ENCODE measurements at regions not wholly inside any gene's neighbourhood (a gene's known extent, or its start where the extent isn't known, plus 50 kb on each side); places are given as distances from the start of the nearest gene placed in this dataset.
"Not testable (repeated sequence)": the region's sequence is repeated elsewhere in the genome, so short reads cannot be mapped to it uniquely, and the experiment has no call there.

DNA sequence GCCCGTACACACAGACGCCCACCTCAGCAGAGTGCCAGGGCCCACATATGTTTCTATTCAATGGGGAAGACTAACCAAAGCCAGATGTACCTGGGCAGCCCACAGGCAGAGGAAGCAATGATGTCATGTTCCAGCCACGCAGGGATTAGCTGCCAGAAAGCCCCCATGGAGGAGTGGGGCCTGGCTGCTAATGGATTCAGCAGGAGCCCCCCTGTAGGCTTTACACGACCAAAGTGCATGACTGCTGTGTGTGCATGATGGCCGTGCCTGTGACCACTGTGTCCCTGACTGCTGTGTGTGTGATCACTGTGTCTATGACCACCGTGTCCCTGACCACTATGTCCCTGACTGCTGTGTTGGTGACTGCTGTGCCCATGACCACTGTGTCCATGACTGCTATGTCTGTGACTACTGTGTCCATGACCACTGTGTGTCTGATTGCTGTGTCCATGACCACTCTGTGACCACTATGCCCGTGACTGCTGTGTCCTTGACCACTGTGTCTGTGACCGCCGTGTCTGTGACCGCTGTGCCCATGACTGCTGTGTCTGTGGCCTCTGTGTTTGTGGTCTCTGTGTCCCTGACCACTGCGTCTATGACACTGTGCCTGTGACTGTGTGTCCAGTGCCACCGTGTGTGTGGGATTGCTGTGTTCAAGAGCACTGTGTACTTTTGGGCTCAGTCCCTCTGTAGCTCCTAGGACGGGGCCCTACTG is 409.3 kb downstream of the RPS24 start:
- DNase-seq: no peak

GRCh38 chr10:78443900-78444571 is 410.4 kb downstream of the RPS24 start:
- DNase-seq: no peak

GRCh38 chr10:78444741-78445140 is 411.1 kb downstream of the RPS24 start:
- DNase-seq: not testable (repeated sequence)

DNA sequence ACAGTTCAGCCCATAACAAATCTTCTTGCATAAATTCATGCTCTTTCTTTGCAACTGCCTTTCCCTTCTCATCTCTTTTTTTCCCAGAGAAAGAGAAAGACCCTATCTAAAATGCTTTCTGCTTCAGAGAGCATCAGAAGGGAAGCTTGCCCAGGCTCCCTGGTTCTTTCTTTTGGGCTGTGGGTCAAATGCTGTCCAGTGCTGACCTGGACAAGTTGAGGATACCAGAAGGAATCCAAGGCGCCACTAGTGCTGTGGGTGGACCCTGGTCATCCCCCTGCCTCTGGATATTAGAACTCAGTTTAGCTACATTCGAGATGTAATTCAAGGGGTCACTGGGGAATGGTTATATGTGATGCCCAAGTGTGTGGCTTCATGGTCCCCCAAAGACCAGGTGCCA is 411.6 kb downstream of the RPS24 start:
- no peak for DNase-seq

- no peak for DNase-seq
Observed at GRCh38 chr10:78448470-78448869, 414.8 kb downstream of the RPS24 start.

DNA sequence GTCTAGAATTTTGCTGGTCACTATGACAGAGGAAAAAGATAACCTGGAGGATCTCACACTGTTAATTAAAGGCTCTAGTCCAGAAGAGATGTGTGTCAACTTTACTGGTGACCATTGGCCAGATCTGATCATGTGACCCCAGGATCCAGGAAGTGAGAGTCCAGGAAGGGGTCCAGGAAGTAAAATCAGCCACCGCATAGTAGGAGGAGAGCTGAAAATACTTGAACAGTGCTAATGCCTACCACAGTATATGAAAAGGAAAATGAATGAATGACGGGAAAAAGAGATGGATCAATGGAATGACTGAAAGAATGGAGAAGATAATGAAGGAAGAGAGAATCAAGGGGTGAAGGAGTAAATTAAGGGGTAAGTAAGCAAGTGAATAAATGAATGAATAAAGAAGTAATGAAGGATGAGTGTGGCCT is 415.3 kb downstream of the RPS24 start:
- no peak for DNase-seq

DNA sequence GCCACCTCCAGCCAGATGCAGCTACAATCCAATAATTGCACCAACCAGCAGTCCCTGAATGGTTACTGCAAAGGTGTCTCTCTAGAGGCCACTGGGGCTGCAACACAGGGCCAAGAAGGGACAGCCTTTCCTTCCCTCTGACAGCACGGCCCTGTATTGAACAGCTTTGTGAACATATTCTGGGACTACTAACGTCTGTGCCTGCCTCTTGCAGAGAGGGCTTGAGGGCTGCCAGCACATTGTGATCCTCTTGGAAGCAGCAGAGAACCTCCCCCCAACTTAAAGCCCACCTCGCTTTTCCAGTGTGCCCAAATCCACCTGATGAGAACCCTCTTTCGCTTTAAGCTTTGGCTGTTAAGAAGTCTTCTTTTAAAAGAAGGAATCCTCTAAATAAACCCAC is 415.9 kb downstream of the RPS24 start:
- DNase-seq: no peak

- DNase-seq: no peak
Observed at GRCh38 chr10:78450239-78450638, 416.6 kb downstream of the RPS24 start.

DNA sequence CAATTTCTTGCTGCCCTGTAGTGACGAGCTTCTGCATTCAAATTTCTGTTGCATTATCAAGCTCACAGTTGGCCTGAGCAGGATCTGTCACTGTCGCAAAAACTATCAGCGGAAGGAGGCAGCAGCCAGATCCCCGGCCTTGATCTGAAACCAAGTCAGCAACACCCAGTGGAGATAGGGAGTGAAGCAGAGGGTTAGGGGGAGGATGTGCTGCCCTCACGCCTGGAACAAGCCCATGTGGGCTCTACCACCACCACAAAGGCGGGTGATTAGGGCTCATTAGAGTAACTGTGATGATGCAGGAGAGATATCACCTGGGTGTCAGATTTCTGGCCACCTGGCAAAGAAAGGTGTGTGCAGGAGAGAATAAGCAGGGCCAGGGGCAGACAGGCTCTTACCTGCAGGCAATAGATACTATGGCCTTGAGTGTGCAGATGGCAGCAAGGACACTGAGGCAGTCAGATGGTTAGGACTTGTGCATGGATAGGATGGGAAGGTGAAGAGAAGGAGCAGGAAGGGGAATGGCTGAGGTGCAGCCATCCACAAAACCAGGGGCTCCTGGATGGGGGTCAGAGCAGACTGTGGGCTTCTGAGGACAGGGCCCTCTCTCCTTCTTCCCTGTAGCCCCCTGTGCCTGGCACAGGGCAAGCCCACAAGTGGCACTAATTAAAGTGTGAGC is 417.3 kb downstream of the RPS24 start:
- DNase-seq: no peak

DNA sequence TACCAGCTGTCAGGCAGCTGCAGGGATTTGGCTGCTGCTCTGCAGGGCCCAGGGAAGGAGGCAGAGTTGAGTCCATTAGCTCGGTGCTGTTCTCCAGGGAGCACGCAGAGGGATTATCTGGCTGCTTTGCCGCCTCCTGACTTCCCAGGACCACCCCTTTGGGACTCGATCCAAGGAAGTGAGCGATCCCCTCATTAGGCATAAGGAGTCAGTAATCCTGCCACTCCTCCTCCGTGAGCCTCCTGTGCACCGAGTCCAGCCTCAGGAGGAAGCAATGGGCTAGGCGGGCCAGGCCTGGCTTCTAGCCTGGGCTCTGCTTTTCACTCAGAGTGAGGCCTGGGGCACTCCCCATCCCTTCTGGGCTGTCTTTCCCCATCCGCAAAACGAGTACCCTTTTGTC is 417.9 kb downstream of the RPS24 start:
- peak; percentile 56 for DNase-seq

DNA sequence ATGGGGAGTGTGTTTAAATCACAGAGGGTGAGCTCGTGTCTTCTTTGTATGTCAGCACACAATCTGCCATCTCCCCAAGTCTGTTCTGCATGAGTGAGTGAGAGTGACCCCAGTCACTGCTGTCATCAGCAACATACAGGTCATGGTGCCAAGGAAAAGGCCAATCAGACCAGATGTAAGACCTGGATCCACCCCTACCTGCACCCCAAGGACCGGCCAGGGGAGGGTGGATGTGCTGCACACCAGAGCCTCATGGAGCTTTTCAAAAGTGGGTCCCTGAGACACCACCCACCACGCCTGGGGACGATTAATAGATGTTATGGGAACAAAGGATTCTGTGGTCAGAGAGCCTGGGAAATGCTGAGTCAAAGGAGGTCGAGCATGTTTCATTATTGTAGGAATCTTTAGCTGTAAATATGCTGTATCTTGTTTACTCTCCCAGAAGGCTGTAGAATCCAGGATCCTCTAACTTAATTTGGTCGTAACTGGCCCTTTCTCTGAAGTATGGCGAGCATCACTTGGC is 420.5 kb downstream of the RPS24 start:
- DNase-seq: no peak

- no peak for DNase-seq
Observed at GRCh38 chr10:78455236-78455635, 421.6 kb downstream of the RPS24 start.

DNA sequence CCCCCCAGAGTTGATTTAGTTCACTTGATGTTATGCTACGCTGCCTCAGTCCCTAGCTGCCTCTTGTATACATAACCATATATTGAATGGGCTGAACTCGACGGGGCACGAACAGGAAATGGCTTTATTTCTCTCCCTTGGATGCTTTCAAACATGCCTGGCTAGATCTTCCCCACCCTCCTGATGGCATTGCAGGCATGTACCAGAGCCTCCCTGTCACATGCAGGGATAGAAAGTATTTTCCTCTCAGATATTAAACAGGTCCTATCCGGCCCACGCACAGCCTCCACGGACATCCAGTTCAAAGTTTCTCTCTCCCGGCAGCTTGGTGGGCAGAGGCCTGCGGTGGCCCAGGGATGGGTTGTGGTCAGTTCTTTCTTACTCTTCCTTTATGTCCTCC is 422.1 kb downstream of the RPS24 start:
- DNase-seq: no peak

- no peak for DNase-seq
Observed at GRCh38 chr10:78456649-78457400, 423.2 kb downstream of the RPS24 start.

DNA sequence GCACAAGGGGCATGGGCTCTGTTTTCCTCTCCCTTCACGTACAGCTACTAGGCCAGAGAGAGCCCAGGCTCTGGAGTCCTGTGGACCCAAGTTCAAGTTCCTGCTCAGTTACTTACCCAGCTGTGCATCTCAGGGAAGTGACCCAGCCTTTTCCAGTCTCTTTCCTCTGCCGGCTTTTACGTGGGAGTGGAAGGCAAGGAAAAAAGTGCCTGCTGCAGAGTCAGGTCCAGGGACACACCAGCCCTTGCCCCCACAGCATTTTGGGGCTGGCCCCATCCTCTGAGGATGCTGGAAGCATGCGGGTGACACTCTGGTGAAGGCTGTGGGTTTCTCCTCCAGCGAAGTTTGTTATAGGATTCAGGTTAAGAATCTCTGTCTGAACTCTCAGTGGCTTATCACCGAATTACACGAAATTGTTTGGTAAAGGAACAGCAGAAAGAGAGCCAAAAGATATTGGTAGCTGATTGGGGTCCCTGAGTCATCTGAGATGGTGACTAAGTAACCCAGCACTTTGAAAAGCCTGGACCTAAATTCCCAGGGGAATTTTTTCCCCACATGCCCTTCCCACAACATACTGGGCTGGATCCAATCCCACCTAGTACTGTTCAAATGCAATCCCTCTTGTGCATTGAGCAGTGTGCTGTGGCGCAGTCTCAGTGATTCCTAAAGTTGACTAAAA is 424.3 kb downstream of the RPS24 start:
- no peak for DNase-seq

GRCh38 chr10:78458983-78459638 is 425.4 kb downstream of the RPS24 start:
- DNase-seq: no peak

DNA sequence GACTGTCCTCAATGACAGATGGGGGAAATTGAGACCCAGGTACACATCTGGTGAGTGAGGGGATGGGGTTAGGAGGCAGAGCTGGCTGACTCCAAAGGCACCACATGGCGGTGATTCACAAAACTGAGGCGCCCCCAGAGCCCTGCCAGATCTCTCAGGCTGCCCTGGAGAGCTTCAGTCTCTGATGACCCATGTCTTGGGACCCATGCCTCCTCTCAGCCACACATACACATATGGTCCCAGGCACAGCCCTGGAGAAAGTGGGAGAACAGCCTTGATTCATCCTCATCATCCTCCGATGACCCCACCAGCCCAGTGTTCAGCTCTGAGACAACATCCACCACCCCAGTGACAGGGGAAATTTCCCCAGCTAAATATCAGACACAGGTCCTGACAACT is 426.0 kb downstream of the RPS24 start:
- no peak for DNase-seq

GRCh38 chr10:78460204-78460603 is 426.5 kb downstream of the RPS24 start:
- no peak for DNase-seq

- no peak for DNase-seq
Observed at GRCh38 chr10:78461333-78461732, 427.7 kb downstream of the RPS24 start.

- DNase-seq: no peak
Observed at GRCh38 chr10:78462176-78462575, 428.5 kb downstream of the RPS24 start.

- no peak for DNase-seq
Observed at GRCh38 chr10:78462726-78463228, 429.1 kb downstream of the RPS24 start.

Measured in NCI-H524 treated with DMSO at 0.1 percent for 48 hours (cell line).